ENCODE measurements at regions not wholly inside any gene's neighbourhood (a gene's known extent, or its start where the extent isn't known, plus 50 kb on each side); places are given as distances from the start of the nearest gene placed in this dataset.

DNA sequence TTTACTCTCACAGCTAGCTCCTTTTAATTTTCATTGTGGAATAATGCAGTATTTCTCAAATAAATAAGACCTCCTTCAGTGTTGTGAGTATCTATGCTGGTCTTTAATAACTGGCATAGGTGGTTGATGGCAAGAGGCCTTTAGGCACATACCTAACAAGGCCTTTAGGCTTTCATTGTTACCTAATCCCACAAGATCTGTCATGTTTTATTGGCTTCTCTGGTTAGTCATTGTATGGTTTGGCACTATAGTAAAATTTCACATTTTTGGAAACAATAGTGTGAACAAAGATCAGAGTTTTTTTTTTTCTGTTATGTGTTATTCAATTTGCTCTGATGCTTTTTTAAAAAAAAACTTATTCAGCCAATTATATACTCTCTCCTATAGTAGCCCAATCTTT, 89.8 kb upstream of the NEUROD1 start:
- DNase-seq, result no peak

DNA sequence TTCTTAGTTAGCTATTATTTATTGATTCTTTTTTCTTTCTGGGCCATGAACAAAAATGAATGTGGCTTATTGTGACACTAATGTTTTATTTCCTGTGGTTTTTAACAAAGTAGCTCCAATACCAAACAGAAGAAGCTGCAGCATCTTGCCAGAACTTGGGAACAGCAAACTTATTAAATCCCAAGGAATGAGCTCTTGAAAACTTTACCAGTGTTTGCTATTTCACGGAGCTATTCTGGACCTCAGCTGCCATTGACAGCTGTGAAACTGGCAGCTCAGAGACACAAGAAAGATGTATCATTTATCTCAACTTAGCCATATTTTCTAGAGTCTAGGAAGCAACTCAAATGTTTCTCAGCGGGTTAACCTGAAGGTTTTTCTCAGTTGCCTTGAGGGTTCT, 91.0 kb upstream of the NEUROD1 start:
- DNase-seq, result no peak

DNA sequence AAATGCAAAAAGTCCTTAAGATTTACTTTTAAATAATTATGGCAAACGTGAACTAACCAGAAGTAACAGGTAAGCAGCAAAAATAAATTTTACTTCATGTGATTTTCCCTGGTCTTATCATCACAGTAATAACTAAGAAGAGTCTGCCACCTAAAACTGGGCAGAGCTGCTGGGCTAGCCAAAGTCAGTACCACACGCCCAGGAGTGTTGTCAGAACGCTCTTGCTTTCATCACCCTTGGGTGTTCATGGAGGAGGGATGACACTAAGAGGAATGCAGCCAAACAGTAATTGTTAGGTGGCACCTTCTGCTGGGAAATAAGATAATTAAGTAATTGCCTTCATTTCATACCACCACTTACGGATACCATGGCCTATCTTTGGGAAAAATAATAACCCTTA, 92.0 kb upstream of the NEUROD1 start:
- no peak for DNase-seq

DNA sequence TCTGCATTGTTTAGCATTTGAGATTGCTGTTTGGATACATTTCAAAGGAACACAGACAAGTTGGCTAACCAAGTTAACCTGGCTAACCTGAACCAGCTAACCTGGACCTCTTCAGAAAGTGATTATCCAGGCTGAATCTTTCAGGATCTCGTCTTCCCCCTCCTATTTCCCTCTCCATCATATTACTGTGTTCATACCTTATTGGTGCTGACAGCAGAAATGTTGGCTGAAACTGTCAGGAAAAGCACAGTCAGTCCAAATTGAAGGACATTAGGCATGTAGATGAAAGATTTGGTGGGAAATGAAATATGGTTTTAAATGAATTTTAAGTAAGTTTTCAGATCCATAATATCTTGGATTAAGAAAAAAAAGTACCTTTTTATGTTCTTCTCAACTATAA, 92.5 kb upstream of the NEUROD1 start:
- DNase-seq, result no peak

DNA sequence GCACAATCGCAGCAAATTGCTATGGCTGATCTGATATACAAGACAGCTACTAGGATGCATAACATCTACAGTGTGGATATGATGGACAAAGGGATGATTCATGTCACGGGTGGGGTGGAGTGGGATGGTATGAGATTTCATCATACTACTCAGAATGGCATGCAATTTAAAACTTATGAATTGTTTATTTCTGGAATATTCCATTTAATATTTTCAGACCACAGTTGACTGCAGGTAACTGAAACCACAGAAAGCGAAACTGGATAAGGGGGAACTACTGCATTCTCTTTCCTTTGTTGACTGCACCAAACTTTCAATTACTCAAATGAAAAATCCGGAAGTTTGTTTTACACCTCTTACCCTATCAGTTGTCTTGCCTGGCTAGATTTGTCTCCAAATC, 94.4 kb upstream of the NEUROD1 start:
- no peak for DNase-seq

DNA sequence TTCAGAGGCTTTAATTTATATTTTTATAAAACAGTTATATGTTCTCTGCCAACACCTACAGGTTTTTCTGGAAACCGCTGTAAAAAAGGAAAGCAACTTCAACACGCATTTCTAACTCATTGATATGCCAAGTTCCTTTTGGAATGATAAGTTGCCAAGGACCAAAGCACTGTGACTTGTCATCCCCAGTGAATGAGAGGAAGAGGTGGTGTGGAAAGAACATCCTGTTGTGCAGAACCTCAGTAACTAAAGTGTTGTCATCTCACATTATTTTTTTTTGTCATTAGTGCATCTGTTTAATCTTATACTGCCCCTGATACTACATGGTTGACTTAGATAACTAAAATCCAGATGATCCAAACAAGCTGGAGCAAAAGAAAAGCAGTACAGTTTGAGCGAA, 96.0 kb upstream of the NEUROD1 start:
- no peak for DNase-seq

DNA sequence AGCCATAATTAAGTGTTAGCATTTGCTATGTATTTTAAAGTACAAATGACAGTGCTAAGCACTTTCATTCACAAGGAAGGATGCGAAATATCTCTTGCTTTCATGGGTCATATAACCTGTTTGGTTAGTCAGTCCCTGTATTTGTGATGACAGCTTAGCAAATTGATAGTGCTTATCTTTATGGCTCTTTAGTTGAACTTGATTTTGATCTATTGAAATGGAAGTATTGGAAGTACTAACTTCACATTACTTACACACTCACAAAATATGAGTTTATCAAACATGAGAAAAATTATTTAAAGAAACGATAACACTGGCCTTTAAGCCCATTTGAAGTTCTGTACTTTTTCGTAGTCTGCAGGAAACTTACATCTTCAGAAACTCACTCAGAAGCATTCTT, 97.4 kb upstream of the NEUROD1 start:
- no peak for DNase-seq

DNA sequence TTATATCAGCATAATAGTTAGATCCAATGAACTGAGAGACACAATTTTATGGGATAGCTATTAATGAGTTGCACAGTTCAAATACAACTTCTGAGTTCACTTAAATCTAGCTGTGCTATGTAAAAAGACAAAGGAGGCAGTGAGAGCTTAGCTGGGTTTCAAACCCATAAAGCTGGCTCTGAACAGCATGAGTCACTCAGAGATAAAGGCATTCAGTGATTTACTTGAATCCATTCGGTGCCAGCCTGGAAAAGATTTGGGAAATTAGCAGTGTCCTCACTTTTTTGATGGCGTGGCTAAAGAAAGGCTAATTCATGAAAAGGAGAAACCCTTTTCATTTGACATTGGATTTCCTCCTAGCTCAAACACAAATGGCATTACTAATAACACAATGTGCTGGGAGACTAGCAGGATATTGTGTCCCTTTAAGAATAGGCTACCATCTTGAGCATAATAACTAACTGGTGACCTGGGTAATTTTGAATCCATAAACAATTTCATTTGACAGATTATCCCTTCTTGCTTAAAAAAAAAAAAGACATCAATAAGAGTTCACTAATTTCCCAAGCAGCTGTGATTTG, 98.4 kb upstream of the NEUROD1 start:
- no peak for DNase-seq

DNA sequence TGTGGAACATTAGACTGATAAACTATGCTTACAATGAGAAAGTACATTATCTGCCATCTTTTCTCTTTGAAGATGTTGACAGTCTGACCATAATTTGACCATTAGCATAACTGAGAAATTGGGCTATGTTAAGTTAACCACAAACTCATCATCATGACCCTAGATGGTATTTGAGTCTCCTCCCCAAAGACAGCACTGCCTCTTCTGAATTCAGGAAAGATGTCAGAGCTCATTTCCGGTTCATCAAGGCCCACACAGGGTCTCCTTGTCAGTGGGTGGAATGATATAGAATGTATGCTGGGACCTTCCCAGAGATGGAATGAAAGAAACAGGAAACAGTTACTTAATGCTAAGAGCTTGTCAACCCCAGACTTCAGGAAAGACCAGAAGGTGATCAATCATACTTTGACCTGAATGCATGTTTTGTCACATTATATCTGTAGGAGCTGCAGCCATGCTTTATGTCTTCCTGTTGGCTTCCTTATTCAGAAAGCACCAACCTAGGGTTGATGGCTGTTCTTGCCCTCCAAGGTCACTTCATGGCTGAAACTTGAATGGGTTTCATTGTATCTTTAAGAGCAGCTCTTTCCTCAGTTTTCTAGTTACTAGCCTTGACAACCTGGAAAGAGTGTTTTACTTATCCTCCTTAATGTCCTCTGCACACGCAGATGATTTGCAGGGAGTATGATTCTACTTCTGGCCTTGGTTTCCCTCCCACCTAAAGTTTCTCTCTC, 99.1 kb upstream of the NEUROD1 start:
- no peak for DNase-seq

DNA sequence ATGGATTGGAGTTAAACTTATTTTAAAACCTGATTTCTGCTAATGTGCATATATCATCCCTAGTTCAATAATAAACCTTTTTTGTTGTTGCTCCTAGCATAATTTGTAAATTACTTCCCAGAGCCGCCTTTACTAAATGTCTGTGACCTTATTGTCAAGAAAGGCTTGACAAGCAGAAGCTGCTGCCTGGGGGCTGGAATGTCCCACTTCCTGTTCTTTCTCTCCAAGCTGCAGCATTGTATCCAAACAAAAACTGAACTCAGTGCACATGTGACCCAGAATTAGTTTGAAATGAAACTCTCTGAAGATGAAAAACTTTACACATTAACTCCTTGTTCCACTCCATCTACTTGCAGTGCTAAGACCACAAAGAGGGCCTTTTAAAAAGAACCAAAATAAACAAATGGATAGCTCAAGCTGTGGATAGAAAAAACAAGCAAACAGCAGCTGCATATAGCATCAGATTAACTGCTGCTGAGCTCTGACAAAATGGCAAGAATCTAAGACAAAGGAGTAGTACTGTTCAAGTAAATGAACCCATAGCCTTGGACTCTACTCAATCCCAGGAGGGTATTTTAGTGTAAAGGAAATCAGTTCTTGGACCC, 99.8 kb upstream of the NEUROD1 start:
- DNase-seq, result peak; percentile 80

DNA sequence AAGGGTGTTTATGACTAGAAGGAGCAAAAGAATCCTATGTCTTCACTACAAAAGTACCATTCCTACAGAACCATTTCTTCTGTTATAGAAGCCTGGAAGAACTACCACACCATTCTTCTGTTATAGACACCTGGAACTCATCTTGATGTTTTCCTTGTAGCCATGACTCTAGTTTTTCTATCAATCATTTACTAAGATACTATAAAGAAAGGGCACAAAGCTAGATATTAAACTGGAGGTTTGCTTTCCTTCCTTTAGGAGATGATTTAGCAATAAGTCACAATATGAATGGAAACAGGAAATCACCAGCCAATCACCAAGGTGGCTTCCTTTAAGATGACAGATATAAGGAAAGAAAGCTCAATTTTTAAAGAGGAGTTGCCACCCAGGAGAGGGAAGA, 100.3 kb upstream of the NEUROD1 start:
- DNase-seq, result no peak

DNA sequence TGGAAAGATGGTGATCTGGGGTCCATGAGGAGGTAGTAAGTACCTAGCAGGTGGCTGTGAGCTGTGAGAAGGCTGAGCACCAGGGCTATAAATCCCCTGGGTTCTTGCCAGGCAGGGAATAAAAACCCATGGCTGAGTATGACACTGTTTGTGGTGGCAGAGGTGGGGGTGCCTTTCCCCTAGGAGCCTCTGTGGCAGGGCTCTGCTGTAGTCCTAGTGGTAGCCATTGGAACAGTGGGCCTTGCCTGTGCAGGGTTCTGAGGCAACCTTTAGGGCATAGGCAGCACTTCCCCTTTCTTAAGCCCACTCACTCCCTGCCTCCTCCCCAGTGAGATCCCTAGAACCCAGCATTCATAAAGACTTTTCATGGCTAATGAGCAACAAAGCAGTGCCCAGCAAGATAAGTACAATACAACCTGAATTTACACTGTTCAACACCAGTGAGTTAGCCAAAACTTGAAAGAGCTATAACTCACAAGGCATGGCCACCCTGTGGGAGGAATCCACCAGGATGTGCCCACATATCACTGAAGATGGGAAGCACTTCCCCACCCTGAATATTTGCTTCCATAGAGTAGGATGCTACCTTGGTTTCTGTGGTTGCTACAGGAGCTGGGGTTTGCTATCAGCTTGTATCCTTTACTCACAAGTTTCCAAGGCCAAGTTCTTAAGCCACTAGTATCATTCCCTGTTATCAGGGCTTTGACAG, 100.9 kb upstream of the NEUROD1 start:
- DNase-seq, result no peak

DNA sequence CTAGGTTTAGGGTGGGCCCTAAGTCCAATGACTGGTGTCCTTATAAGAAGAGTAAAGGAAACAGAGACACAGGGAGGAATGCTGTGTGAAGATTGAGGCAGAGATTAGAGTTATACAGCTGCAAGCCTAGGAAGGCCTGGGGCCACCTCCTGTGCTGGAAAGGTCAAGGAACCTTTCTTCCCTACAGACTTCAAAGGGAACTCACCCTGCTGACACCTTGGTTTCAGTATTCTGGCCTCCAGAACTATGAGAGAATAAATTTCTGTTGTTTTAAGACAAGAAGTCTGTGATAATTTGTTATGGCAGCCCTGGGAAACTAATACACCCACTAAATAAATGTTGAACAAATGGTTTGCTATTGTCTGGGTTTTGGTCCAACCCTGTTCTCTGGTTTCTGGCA, 102.3 kb upstream of the NEUROD1 start:
- DNase-seq, result no peak

DNA sequence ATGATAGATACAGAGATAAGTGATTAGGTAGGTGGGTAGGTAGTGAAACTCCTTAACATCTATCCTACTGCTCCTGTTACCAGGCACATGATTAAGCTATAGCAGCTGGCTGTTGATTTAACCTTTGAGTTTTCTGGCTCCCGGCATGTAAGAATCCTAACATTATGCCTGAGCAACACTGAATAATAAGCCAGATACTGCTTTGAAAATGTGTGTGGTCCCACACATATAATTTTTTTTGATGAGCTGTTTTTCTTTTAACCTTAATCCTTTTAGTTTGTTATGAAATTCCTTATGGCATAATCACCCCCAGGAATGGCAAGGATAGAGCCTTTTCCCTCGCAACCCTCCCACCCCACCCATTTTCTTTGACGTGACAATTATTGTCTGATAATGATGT, 104.2 kb upstream of the NEUROD1 start:
- no peak for DNase-seq

DNA sequence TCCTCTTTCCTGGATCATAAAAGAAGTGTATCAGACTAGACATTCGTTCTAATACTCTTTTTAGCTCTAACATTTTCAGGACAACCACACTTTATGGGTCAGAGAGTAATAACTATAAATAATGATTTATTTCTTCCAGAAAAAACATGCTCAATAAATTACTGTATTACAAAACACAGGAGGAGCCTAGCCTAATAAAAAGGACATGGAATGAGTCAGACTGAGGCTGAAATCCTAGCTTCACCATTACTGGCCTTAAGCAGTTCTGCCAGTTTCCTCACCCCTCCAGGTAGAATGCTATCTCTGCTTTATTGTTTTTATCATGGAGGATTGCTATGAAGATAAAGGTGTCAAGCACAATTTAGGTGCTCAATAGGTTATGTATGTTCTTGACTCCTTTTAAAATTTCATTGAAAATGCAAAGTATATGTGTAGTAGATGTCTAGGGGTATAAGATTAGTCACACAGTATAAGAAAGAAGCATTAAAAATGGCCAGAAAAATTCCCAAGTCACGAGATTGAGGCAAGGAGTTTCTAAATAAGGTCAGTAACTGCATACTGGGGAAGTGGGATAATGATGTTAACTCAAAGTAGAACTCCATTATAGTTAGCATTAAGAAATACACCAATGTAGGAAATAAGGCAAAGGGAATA, 105.5 kb upstream of the NEUROD1 start:
- DNase-seq, result no peak

DNA sequence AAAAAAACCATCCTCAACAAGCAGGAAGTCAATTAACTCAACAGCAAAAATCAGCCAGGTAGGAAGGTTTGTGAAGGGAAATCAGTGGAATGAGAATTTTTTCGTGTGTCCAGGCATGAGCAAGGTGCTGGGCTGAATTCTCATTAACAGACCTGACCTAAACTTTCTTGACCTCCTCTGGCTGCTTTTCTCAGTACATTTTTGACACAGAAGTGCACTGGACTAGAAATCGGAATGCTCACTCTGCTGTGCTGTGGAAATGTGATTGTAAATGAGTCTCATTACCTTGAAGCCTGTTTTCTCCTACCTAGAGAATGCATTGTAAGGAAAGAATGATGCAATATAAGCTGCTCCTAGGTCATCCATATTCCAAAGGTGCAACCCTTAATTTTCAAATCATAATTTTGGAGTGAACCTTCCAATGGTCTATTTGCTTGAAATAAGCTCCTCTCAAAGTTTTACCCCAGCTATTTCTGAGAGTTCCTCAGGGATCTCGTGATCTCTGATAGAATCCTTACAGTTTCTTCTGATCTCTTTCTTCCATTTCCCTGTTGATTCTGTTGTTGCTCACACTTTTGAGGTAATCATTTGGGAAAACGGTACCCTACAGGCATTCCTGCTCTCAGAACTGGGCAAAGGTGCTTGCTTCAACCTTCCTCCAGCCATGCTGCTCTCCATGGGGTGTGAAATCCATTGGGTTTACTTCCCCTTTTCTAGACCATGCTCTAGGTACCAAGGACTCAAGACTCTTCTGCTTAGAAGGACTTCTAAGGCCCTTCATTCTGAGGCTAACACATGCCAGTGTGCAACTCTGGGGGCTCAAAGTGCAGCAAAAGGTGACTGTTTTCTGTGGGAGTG, 104.9 kb upstream of the ITPRID2 start:
- DNase-seq, result no peak

DNA sequence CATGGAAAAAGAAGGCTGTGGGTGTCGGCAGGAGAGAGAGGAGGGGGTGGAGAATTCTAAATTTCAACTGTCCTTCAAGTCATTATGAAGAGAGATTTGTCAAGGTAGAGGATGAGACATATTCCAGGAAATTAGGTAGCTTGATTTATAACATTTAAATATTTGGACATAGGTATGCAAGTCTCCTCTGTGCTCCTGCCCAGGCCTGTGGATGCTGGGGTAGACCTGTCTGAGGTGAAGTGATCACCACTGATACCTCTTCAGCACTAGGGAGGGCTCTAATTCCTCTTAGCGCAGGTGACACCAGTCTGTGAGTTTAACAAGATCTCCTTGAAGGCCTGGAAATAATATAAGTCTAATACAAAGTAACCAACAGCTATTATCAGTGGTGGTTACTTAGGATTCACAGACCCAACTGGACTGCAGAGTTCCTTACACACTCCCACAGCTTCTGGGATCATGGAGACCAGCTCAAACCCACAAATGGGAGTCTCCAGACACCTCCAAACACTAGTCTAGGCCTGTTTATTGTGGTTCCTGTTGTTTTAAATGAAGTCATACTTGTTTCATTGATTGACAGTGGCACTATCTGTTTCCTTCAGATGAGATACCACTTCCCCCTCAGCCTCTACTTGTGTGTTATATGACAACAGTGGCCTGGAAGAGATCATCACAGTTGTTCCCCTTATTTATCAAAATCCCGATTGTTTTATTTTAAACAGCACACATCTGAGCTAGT, 104.1 kb upstream of the ITPRID2 start:
- DNase-seq, result no peak

DNA sequence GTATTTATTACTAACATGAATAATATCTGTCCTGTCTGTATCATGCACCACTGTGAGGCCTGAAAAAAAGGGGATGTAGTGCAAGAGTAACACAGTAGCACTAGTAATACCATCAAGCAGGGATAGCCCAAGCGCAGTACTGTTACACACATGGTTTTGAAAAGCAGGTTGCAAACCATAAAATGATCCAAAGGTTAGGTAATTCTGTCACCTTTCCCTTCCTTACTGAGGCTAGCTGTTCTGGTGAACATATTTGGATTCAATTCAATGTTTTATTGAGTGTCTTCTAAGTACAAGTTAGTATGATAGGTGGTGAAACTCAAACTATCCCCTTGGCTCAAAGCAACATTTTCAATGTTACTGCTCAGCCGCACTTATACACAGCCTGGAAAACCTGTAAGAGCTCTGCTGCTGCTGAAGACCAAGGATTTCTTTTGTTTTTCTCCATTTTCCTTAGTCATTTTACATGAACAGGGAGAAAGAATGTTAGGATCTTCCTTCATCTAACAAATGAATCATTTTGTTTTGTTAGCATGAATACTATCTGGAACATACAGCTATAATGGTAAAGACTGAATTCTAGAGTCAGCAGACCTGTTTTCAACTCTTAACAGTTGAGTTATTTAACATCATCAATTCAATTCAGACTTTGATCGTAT, 102.5 kb upstream of the ITPRID2 start:
- DNase-seq, result no peak

DNA sequence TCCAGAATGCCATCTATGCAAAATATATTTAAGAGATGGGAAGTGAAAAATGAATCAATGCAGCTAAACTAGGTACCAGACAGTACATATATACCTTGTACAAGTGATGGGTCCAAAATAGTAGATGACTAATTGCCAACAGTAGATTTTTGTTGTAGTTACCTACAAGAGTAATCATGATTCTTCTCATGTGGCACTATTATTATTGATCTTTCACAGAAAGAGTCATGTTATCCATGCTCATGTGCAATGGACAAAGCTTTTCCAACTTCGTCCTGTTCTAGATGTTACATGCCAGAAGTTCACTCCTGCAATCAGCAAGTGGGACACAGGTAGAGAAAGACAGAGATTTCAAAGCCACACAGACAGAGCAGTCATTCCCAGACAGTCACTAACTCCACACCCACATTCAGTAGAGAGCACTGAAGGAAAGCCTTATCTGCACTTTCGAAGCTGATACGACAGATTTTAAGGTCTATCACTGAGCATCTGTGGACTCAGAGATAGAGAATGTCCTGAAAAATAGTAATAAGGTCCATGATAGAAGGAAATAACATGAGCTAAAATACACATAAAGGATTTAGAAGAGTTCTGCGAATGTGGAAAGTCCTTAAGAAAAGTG, 101.6 kb upstream of the ITPRID2 start:
- no peak for DNase-seq

Measured in skin of body (tissue), 1 donor.